Neural cell (in vitro differentiated cells): ENCODE measurements at regions not wholly inside any gene's neighbourhood (a gene's known extent, or its start where the extent isn't known, plus 50 kb on each side); places are given as distances from the start of the nearest gene placed in this dataset.

Source experiments
- H2AFZ ChIP-seq: fragments of 200-600, 300-800 bp; sonication (generic), shearing (Covaris generic); 2 replicates; pipeline ENCODE4 v1.6.0; 2014; ENCODE audit warnings: low read depth, mild to moderate bottlenecking, antibody characterized with exemption, low read length, moderate library complexity
- H3F3A ChIP-seq: fragments of 200-600 bp; shearing (Covaris generic); 2 replicates; pipeline ENCODE4 v1.6.1; 2016; ENCODE audit warnings: mild to moderate bottlenecking, moderate library complexity, mixed read lengths, antibody characterized with exemption, low read length; ENCODE audit not compliant: insufficient read depth, poor library complexity, severe bottlenecking
- H3K27ac ChIP-seq: fragments of 200-600, 300-800 bp; sonication (generic), shearing (Covaris generic); 2 replicates; pipeline ENCODE4 v1.5.1; 2014; ENCODE audit warnings: mild to moderate bottlenecking, low read length, moderate library complexity
- H3K27me3 ChIP-seq: fragments of 300-800, 200-600 bp; sonication (generic), shearing (Covaris generic); 2 replicates; pipeline ENCODE4 v1.6.0; 2014; ENCODE audit warnings: mild to moderate bottlenecking, low read depth, low read length, moderate library complexity; ENCODE audit not compliant: insufficient read depth
- H3K36me3 ChIP-seq: fragments of 300-800, 200-600 bp; sonication (generic), shearing (Covaris generic); 2 replicates; pipeline ENCODE4 v1.5.1; 2014; ENCODE audit warnings: mild to moderate bottlenecking, antibody characterized with exemption, low read length, moderate library complexity; ENCODE audit not compliant: insufficient read depth
- H3K4me2 ChIP-seq: fragments of 300-800, 200-600 bp; sonication (generic), shearing (Covaris generic); 2 replicates; pipeline ENCODE4 v1.6.0; 2014; ENCODE audit warnings: mild to moderate bottlenecking, low read length
- H3K4me3 ChIP-seq: fragments of 300-800, 200-600 bp; sonication (generic), shearing (Covaris generic); 2 replicates; pipeline ENCODE4 v1.5.1; 2014; ENCODE audit warnings: mild to moderate bottlenecking, low read length, moderate library complexity
- H3K79me2 ChIP-seq: fragments of 200-600 bp; shearing (Covaris generic); replicated peaks from 2 replicates; pipeline ENCODE4 v1.6.0; 2014; ENCODE audit warnings: mild to moderate bottlenecking, low read length, moderate library complexity; ENCODE audit not compliant: insufficient read depth
- H3K9ac ChIP-seq: fragments of 300-800, 200-600 bp; sonication (generic), shearing (Covaris generic); 2 replicates; pipeline ENCODE4 v1.6.1; 2016; ENCODE audit warnings: mild to moderate bottlenecking, low read length, mixed read lengths
- H3K9me2 ChIP-seq: fragments of 200-600 bp; shearing (Covaris generic); 2 replicates; pipeline ENCODE4 v1.6.1; 2016; ENCODE audit warnings: mild to moderate bottlenecking, low read length, mixed read lengths; ENCODE audit not compliant: insufficient read depth
- H3K9me3 ChIP-seq: fragments of 200-600, 300-800 bp; sonication (generic), shearing (Covaris generic); 2 replicates; pipeline ENCODE4 v1.6.1; 2016; ENCODE audit warnings: mild to moderate bottlenecking, mixed run types, low read length, moderate library complexity, mixed read lengths
- H4K20me1 ChIP-seq: fragments of 200-600 bp; shearing (Covaris generic); 2 replicates; pipeline ENCODE4 v1.6.1; 2016; ENCODE audit warnings: mild to moderate bottlenecking, mixed run types; ENCODE audit not compliant: insufficient read depth
- EP300 ChIP-seq: fragments of 450-650 bp; conservative IDR thresholded peaks from 2 replicates; pipeline ENCODE4 v1.6.1; 2014; ENCODE audit warnings: antibody characterized with exemption, mild to moderate bottlenecking, moderate library complexity; ENCODE audit not compliant: poor library complexity, severe bottlenecking
- EZH2 ChIP-seq: fragments of 200-600, 300-800 bp; shearing (Covaris generic), sonication (generic); IDR thresholded peaks from 2 replicates; pipeline ENCODE4 v1.6.1; 2014; ENCODE audit warnings: antibody characterized with exemption, low read length, borderline replicate concordance, mild to moderate bottlenecking; ENCODE audit not compliant: insufficient read depth, poor library complexity, severe bottlenecking
- MXI1 ChIP-seq: fragments of 450-650 bp; conservative IDR thresholded peaks from 2 replicates; pipeline ENCODE4 v1.6.1; 2014; ENCODE audit warnings: antibody characterized with exemption, mild to moderate bottlenecking; ENCODE audit not compliant: poor library complexity, severe bottlenecking
- POLR2AphosphoS5 ChIP-seq: IDR thresholded peaks from 2 replicates; pipeline ENCODE4 v1.6.1; 2012
- RAD21 ChIP-seq: fragments of 450-650 bp; conservative IDR thresholded peaks from 2 replicates; pipeline ENCODE4 v1.6.1; 2014; ENCODE audit warnings: antibody characterized with exemption, mild to moderate bottlenecking, moderate library complexity
- SMC3 ChIP-seq: fragments of 450-650 bp; conservative IDR thresholded peaks from 2 replicates; pipeline ENCODE4 v1.6.1; 2014; ENCODE audit warnings: antibody characterized with exemption, mild to moderate bottlenecking, moderate library complexity; ENCODE audit not compliant: poor library complexity
- TAF1 ChIP-seq: IDR thresholded peaks from 2 replicates; pipeline ENCODE4 v1.6.1; 2012; ENCODE audit warnings: low read depth
- TF ChIP-seq, protein P1 (sequence below): fragments of 450-650 bp; IDR thresholded peaks from 2 replicates; pipeline ENCODE4 v1.5.1; 2014; ENCODE audit warnings: antibody characterized with exemption, mild to moderate bottlenecking, moderate library complexity; ENCODE audit not compliant: poor library complexity, severe bottlenecking
- TF ChIP-seq, protein P2 (sequence below): IDR thresholded peaks from 2 replicates; pipeline ENCODE4 v1.6.1; 2012; ENCODE audit warnings: borderline replicate concordance

DNA sequence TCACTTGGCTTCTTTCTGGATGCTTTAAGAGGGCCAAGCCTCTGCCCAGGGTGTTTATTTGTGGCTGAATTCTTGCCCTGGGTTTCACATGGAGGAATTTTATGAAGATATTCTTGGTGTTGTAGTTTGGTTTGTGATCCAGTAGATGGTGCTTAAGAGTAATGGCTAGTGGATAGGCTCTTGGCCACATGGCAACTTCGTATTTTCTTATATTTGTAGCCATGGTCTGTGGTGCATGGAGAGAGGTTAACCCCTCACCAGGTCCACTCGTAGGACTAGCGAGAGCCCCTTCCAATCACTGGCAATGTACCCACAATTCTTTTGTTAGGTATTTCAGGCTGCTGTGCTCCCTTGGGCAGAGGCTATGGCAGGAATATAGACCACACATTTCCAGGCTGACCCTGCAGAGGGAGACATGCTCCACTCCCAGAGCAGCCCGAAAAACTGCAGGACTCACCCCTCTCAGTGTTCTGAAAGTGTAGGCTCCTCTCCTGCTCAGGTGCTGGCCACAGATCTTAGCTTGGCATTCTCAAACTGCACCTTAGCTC is 582.1 kb upstream of the SETBP1 start:
- H2AFZ ChIP-seq = no peak overlapping the region
- H3K27ac ChIP-seq = no peak overlapping the region
- H3K4me2 ChIP-seq = no peak overlapping the region
- H3K36me3 ChIP-seq = no peaks in the 10 kb centered on the region
- no peaks in the 10 kb centered on the region for H3F3A ChIP-seq
- H3K27me3 ChIP-seq = no peaks in the 10 kb centered on the region
- H3K9me3 ChIP-seq = no peaks in the 10 kb centered on the region
- no peak overlapping the region for H3K9ac ChIP-seq
- TF ChIP-seq EP300 (no peak), EZH2 (no peak), POLR2AphosphoS5 (no peak), RAD21 (no peak)
- TF ChIP-seq, protein P1, sequence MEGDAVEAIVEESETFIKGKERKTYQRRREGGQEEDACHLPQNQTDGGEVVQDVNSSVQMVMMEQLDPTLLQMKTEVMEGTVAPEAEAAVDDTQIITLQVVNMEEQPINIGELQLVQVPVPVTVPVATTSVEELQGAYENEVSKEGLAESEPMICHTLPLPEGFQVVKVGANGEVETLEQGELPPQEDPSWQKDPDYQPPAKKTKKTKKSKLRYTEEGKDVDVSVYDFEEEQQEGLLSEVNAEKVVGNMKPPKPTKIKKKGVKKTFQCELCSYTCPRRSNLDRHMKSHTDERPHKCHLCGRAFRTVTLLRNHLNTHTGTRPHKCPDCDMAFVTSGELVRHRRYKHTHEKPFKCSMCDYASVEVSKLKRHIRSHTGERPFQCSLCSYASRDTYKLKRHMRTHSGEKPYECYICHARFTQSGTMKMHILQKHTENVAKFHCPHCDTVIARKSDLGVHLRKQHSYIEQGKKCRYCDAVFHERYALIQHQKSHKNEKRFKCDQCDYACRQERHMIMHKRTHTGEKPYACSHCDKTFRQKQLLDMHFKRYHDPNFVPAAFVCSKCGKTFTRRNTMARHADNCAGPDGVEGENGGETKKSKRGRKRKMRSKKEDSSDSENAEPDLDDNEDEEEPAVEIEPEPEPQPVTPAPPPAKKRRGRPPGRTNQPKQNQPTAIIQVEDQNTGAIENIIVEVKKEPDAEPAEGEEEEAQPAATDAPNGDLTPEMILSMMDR = no peak
- H3K4me3 ChIP-seq = no peak overlapping the region
- no peaks in the 10 kb centered on the region for H3K9me2 ChIP-seq
- no peaks in the 10 kb centered on the region for H4K20me1 ChIP-seq
- no peaks in the 10 kb centered on the region for H3K79me2 ChIP-seq

DNA sequence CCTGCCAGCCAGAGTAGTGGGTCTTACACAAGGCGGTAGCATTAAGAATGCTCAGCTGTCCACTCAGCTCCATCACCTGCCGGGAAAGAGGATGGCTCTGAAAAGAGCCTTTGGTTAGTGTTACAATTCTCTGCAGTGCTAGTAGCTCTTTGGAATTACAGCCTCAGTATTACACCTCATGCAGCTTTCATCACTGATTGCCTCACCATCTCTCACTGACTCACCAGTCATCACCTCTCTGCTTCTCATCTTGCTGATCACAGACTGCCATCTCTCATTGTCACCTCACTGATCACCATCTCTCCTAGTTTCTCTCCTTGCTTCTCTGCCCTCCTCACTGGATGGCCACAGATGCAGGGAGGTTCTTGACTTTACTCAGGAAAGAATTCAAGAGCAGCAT is 573.5 kb upstream of the SETBP1 start:
- Histone ChIP-seq H3K9me2 (no peaks in the 10 kb centered on the region), H3K9me3 (no peaks in the 10 kb centered on the region), H3K36me3 (no peaks in the 10 kb centered on the region), H2AFZ (no peak overlapping the region), H3K4me2 (no peak overlapping the region), H3K4me3 (no peak overlapping the region), H3K27me3 (no peaks in the 10 kb centered on the region), H3K27ac (no peak overlapping the region), H4K20me1 (no peaks in the 10 kb centered on the region), H3K79me2 (no peaks in the 10 kb centered on the region), H3F3A (no peaks in the 10 kb centered on the region), H3K9ac (no peak overlapping the region)
- TF ChIP-seq TAF1 = no peak
- TF ChIP-seq, protein P2, sequence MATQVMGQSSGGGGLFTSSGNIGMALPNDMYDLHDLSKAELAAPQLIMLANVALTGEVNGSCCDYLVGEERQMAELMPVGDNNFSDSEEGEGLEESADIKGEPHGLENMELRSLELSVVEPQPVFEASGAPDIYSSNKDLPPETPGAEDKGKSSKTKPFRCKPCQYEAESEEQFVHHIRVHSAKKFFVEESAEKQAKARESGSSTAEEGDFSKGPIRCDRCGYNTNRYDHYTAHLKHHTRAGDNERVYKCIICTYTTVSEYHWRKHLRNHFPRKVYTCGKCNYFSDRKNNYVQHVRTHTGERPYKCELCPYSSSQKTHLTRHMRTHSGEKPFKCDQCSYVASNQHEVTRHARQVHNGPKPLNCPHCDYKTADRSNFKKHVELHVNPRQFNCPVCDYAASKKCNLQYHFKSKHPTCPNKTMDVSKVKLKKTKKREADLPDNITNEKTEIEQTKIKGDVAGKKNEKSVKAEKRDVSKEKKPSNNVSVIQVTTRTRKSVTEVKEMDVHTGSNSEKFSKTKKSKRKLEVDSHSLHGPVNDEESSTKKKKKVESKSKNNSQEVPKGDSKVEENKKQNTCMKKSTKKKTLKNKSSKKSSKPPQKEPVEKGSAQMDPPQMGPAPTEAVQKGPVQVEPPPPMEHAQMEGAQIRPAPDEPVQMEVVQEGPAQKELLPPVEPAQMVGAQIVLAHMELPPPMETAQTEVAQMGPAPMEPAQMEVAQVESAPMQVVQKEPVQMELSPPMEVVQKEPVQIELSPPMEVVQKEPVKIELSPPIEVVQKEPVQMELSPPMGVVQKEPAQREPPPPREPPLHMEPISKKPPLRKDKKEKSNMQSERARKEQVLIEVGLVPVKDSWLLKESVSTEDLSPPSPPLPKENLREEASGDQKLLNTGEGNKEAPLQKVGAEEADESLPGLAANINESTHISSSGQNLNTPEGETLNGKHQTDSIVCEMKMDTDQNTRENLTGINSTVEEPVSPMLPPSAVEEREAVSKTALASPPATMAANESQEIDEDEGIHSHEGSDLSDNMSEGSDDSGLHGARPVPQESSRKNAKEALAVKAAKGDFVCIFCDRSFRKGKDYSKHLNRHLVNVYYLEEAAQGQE = no peak
- TF ChIP-seq RAD21 = no peak
- no peak for TF ChIP-seq MXI1
- TF ChIP-seq EP300 = no peak
- TF ChIP-seq SMC3 = no peak
- TF ChIP-seq EZH2 = no peak
- TF ChIP-seq, protein P1 = no peak
- TF ChIP-seq POLR2AphosphoS5 = no peak
